Karpas-422 (cell line): ENCODE measurements at regions not wholly inside any gene's neighbourhood (a gene's known extent, or its start where the extent isn't known, plus 50 kb on each side); places are given as distances from the start of the nearest gene placed in this dataset.

Experiments
- DNase-seq: peaks from one replicate; pipeline ENCODE4 v3.0.0-alpha.2; 2015
- H2AFZ ChIP-seq: fragments of 200-600 bp; sonication (generic); 2 replicates; pipeline ENCODE4 v1.6.1; 2014; ENCODE audit warnings: antibody characterized with exemption, low read length, mixed read lengths
- H3K27ac ChIP-seq: fragments of 200-600 bp; sonication (generic); 2 replicates; pipeline ENCODE4 v1.5.1; 2014; ENCODE audit warnings: mild to moderate bottlenecking, low read length, moderate library complexity
- H3K27me3 ChIP-seq: fragments of 200-600 bp; sonication (generic); 2 replicates; pipeline ENCODE4 v1.6.1; 2014; ENCODE audit warnings: low read length, mixed read lengths
- H3K36me3 ChIP-seq: fragments of 200-600 bp; sonication (generic); 2 replicates; pipeline ENCODE4 v1.6.1; 2014; ENCODE audit warnings: low read length, mixed read lengths; ENCODE audit not compliant: insufficient read depth
- H3K4me1 ChIP-seq: fragments of 200-600 bp; sonication (generic); 2 replicates; pipeline ENCODE4 v1.6.1; 2014; ENCODE audit warnings: mild to moderate bottlenecking, low read length, mixed read lengths
- H3K4me2 ChIP-seq: fragments of 200-600 bp; sonication (generic); 2 replicates; pipeline ENCODE4 v1.6.1; 2014; ENCODE audit warnings: low read length, low read depth, mild to moderate bottlenecking; ENCODE audit not compliant: poor library complexity, severe bottlenecking
- H3K4me3 ChIP-seq: fragments of 200-600 bp; sonication (generic); 2 replicates; pipeline ENCODE4 v1.5.1; 2014; ENCODE audit warnings: mild to moderate bottlenecking, antibody characterized with exemption, low read length, mixed read lengths
- H3K79me2 ChIP-seq: fragments of 200-600 bp; sonication (generic); 2 replicates; pipeline ENCODE4 v1.6.1; 2014; ENCODE audit warnings: mild to moderate bottlenecking, low read length, mixed read lengths
- H3K9ac ChIP-seq: fragments of 200-600 bp; sonication (generic); 2 replicates; pipeline ENCODE4 v1.6.0; 2014; ENCODE audit warnings: low read length
- H3K9me2 ChIP-seq: fragments of 200-600 bp; sonication (generic), shearing (Covaris generic); replicated peaks from 2 replicates; pipeline ENCODE4 v1.6.0; 2014; ENCODE audit warnings: mild to moderate bottlenecking, low read length, moderate library complexity; ENCODE audit not compliant: insufficient read depth
- H3K9me3 ChIP-seq: fragments of 300-700, 200-600 bp; sonication (generic); 2 replicates; pipeline ENCODE4 v1.6.1; 2014; ENCODE audit warnings: low read length, mixed read lengths
- H4K20me1 ChIP-seq: fragments of 200-600 bp; sonication (generic); 2 replicates; pipeline ENCODE4 v1.6.1; 2014; ENCODE audit warnings: mild to moderate bottlenecking, antibody characterized with exemption, low read length, low read depth; ENCODE audit not compliant: insufficient read depth

GRCh38 chr18:68301441-68301840, 413.5 kb downstream of the TMX3 start:
- no peaks in the 10 kb centered on the region for H4K20me1 ChIP-seq
- no peak overlapping the region for H3K9ac ChIP-seq
- H3K4me2 ChIP-seq = no peak overlapping the region
- DNase-seq = no peak
- H3K27me3 ChIP-seq = no peaks in the 10 kb centered on the region
- H3K4me3 ChIP-seq = no peak overlapping the region
- H3K9me3 ChIP-seq = peaks cover 39% of the 10 kb centered on the region
- no peaks in the 10 kb centered on the region for H3K79me2 ChIP-seq
- no peak overlapping the region for H2AFZ ChIP-seq
- H3K36me3 ChIP-seq = no peaks in the 10 kb centered on the region
- H3K27ac ChIP-seq = no peak overlapping the region
- H3K9me2 ChIP-seq = no peaks in the 10 kb centered on the region
- no peaks in the 10 kb centered on the region for H3K4me1 ChIP-seq

GRCh38 chr18:68299906-68300305, 415.0 kb downstream of the TMX3 start:
- Histone ChIP-seq H3K9ac (no peak overlapping the region), H3K9me2 (no peaks in the 10 kb centered on the region), H4K20me1 (no peaks in the 10 kb centered on the region), H3K4me1 (no peaks in the 10 kb centered on the region), H3K9me3 (peaks cover 48% of the 10 kb centered on the region), H3K27ac (no peak overlapping the region), H3K36me3 (no peaks in the 10 kb centered on the region), H2AFZ (no peak overlapping the region), H3K27me3 (no peaks in the 10 kb centered on the region), H3K79me2 (no peaks in the 10 kb centered on the region), H3K4me3 (no peak overlapping the region), H3K4me2 (no peak overlapping the region)
- DNase-seq = no peak

- Histone ChIP-seq H3K9ac (no peak overlapping the region), H3K27ac (no peak overlapping the region), H3K4me1 (no peaks in the 10 kb centered on the region), H3K27me3 (no peaks in the 10 kb centered on the region), H2AFZ (no peak overlapping the region), H4K20me1 (no peaks in the 10 kb centered on the region), H3K36me3 (no peaks in the 10 kb centered on the region), H3K4me2 (no peak overlapping the region), H3K9me2 (no peaks in the 10 kb centered on the region), H3K9me3 (peaks cover 49% of the 10 kb centered on the region), H3K4me3 (no peak overlapping the region), H3K79me2 (no peaks in the 10 kb centered on the region)
- no peak for DNase-seq
Observed at GRCh38 chr18:68298330-68298729, 416.6 kb downstream of the TMX3 start.

GRCh38 chr18:68288408-68288807, 426.5 kb downstream of the TMX3 start:
- no peak for DNase-seq
- H3K27me3 ChIP-seq = no peaks in the 10 kb centered on the region
- no peaks in the 10 kb centered on the region for H3K4me1 ChIP-seq

GRCh38 chr18:68284236-68284780, 430.6 kb downstream of the TMX3 start:
- no peaks in the 10 kb centered on the region for H3K79me2 ChIP-seq
- H3K27ac ChIP-seq = no peak overlapping the region
- no peaks in the 10 kb centered on the region for H3K27me3 ChIP-seq
- no peaks in the 10 kb centered on the region for H3K9me2 ChIP-seq
- H4K20me1 ChIP-seq = no peaks in the 10 kb centered on the region
- no peak overlapping the region for H3K9ac ChIP-seq
- H3K4me3 ChIP-seq = no peak overlapping the region
- no peak for DNase-seq
- no peaks in the 10 kb centered on the region for H3K4me1 ChIP-seq
- no peak overlapping the region for H3K4me2 ChIP-seq
- peaks cover 15% of the 10 kb centered on the region for H3K9me3 ChIP-seq
- H2AFZ ChIP-seq = no peak overlapping the region
- H3K36me3 ChIP-seq = no peaks in the 10 kb centered on the region

More at GRCh38 chr18:68288408-68288807, 426.5 kb downstream of the TMX3 start:
- Histone ChIP-seq H3K9me3 (peaks cover 14% of the 10 kb centered on the region), H3K9ac (no peak overlapping the region), H3K27ac (no peak overlapping the region), H3K4me2 (no peak overlapping the region), H3K9me2 (no peaks in the 10 kb centered on the region), H3K79me2 (no peaks in the 10 kb centered on the region), H4K20me1 (no peaks in the 10 kb centered on the region), H2AFZ (no peak overlapping the region), H3K4me3 (no peak overlapping the region), H3K36me3 (no peaks in the 10 kb centered on the region)

GRCh38 chr18:68283834-68284233, 431.1 kb downstream of the TMX3 start:
- H4K20me1 ChIP-seq = no peaks in the 10 kb centered on the region
- H3K9ac ChIP-seq = no peak overlapping the region
- no peak overlapping the region for H2AFZ ChIP-seq
- no peak overlapping the region for H3K4me3 ChIP-seq
- H3K4me1 ChIP-seq = no peaks in the 10 kb centered on the region
- no peak overlapping the region for H3K27ac ChIP-seq
- H3K4me2 ChIP-seq = no peak overlapping the region
- H3K79me2 ChIP-seq = no peaks in the 10 kb centered on the region
- H3K9me2 ChIP-seq = no peaks in the 10 kb centered on the region
- no peak for DNase-seq
- no peaks in the 10 kb centered on the region for H3K27me3 ChIP-seq
- peaks cover 18% of the 10 kb centered on the region for H3K9me3 ChIP-seq
- no peaks in the 10 kb centered on the region for H3K36me3 ChIP-seq

GRCh38 chr18:68282232-68282631, 432.7 kb downstream of the TMX3 start:
- Histone ChIP-seq H3K4me2 (no peak overlapping the region), H3K9me2 (no peaks in the 10 kb centered on the region), H4K20me1 (no peaks in the 10 kb centered on the region), H3K9ac (no peak overlapping the region), H3K27me3 (no peaks in the 10 kb centered on the region), H3K36me3 (no peaks in the 10 kb centered on the region), H3K9me3 (peaks cover 12% of the 10 kb centered on the region), H2AFZ (no peak overlapping the region), H3K79me2 (no peaks in the 10 kb centered on the region), H3K4me3 (no peak overlapping the region), H3K4me1 (no peaks in the 10 kb centered on the region), H3K27ac (no peak overlapping the region)
- DNase-seq = no peak

- peaks cover 9% of the 10 kb centered on the region for H3K9me3 ChIP-seq
- H3K27me3 ChIP-seq = no peaks in the 10 kb centered on the region
- no peaks in the 10 kb centered on the region for H4K20me1 ChIP-seq
- no peak overlapping the region for H3K9ac ChIP-seq
- no peaks in the 10 kb centered on the region for H3K36me3 ChIP-seq
- no peak overlapping the region for H3K4me3 ChIP-seq
- H3K4me2 ChIP-seq = no peak overlapping the region
- no peaks in the 10 kb centered on the region for H3K4me1 ChIP-seq
- no peak for DNase-seq
- no peak overlapping the region for H2AFZ ChIP-seq
- no peaks in the 10 kb centered on the region for H3K9me2 ChIP-seq
- H3K79me2 ChIP-seq = no peaks in the 10 kb centered on the region
- H3K27ac ChIP-seq = no peak overlapping the region
Observed at GRCh38 chr18:68275616-68276015, 439.3 kb downstream of the TMX3 start.

GRCh38 chr18:68270017-68270416, 444.9 kb downstream of the TMX3 start:
- Histone ChIP-seq H3K27ac (no peak overlapping the region), H3K79me2 (no peaks in the 10 kb centered on the region), H3K9me2 (no peaks in the 10 kb centered on the region), H3K36me3 (no peaks in the 10 kb centered on the region), H4K20me1 (no peaks in the 10 kb centered on the region), H3K27me3 (no peaks in the 10 kb centered on the region), H3K4me2 (no peak overlapping the region), H3K9ac (no peak overlapping the region), H3K9me3 (peaks cover 20% of the 10 kb centered on the region; the same call in 1 of the 2 replicates), H3K4me3 (no peak overlapping the region), H3K4me1 (no peaks in the 10 kb centered on the region), H2AFZ (no peak overlapping the region)
- no peak for DNase-seq
